Dedifferentiated amniotic fluid mesenchymal stem cell (primary cell): ENCODE measurements at regions not wholly inside any gene's neighbourhood (a gene's known extent, or its start where the extent isn't known, plus 50 kb on each side); places are given as distances from the start of the nearest gene placed in this dataset.

Experiments
- DNase-seq: peaks from one replicate; pipeline ENCODE4 v3.0.0-alpha.2; 2016; ENCODE audit errors: extremely low spot score

GRCh38 chr21:18191139-18191538 is 53.5 kb upstream of the CHODL start:
- no peak for DNase-seq

DNA sequence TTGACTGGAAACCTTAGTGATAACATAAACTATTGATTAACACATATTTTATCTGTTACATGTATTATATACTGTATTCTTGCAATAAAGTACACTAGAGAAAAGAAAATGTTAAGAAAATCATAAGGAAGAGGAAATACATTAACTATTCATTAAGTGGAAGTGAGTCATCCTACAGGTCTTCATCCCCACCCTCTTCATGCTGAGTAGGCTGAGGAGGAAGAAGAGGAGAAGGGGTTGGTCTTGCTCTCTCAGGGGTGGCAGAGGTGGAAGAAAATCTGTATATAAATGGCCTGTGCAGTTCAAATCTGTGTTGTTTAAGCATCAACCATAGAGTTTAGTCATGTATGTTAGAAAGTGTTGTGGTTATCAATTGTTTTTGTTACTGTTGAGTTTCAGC is 66.1 kb upstream of the CHODL start:
- no peak for DNase-seq

DNA sequence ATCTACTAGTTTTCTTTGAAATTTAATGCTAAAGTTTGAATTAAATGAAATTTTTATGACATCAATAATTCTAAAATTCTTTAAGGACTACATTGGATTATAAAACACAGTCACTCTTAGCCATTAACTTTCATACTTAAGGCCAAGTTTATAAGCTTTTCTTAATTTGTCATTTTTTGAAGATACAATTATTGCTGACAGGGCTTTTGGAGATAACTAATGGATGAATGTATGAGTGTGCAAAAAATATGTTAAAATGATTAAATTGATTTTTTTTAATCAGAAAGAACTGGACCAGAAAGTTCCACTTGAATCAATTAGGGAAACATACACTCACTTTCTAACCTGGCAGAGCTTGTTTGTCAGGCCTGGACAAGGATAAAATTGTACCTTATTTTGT is 70.3 kb upstream of the CHODL start:
- no peak for DNase-seq

DNA sequence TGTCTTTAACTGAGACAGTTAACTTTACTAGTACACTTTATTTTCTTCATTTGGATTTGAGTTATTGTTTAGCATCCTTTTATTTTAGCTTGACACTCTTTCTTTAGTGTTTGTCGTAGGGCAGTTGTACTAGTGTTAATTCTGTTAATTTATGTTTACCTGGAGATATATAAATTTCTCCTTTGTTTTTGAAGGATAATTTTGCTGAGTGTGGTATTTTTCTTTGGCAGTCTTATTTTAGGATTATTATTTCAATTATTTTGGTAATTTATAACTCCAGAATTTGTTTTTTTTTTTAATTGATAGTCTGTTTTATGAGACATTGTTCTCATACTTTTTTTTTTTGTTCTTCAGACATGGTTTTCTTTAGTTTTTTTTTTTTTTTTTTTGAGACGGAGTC is 73.8 kb upstream of the CHODL start:
- DNase-seq, result no peak

- no peak for DNase-seq
Measured at GRCh38 chr21:18170221-18170620, 74.4 kb upstream of the CHODL start.

GRCh38 chr21:18168108-18168507 is 76.5 kb upstream of the CHODL start:
- no peak for DNase-seq

DNA sequence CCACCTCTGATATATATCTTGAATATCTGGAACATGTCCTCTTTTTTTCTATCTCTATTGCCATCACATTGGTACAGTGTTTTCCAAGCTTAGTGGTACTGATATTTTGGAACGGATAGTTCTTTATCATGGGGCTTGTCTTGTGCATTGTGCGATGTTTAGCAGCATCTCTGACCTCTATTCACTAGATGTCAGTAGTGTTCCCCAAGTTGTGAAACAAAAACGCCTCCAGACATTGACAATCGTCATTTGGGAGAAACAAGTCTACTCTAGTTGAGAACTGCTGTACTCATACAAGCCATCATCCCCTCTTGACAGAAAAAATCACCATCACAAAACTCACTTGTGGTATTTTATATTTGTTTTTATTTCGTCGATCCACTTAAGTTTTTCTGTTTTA is 79.7 kb upstream of the CHODL start:
- no peak for DNase-seq

- no peak for DNase-seq
Measured at GRCh38 chr21:18164483-18164882, 80.2 kb upstream of the CHODL start.

GRCh38 chr21:18163956-18164355 is 80.7 kb upstream of the CHODL start:
- DNase-seq, result no peak

DNA sequence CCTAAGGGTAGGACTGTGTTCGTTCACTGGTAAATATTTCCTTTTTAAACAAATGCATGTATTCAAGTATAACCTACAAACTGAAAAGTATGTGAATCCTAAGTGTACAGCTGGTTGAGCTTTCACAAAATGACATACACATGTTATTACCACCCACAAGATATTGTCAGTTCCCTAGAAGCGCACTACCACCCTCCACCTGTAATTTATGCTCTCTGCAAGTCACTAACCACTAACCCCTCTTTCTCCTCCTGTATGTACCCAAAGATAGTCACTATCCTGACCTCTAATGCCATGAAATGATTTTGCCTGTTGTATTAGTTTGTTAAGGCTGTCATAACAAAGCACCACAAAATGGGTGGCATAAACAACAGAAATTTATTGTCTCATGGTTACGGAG is 82.8 kb upstream of the CHODL start:
- DNase-seq, result no peak

GRCh38 chr21:18157406-18157805 is 87.2 kb upstream of the CHODL start:
- no peak for DNase-seq

- DNase-seq, result no peak
Measured at GRCh38 chr21:18155508-18156193, 89.0 kb upstream of the CHODL start.

DNA sequence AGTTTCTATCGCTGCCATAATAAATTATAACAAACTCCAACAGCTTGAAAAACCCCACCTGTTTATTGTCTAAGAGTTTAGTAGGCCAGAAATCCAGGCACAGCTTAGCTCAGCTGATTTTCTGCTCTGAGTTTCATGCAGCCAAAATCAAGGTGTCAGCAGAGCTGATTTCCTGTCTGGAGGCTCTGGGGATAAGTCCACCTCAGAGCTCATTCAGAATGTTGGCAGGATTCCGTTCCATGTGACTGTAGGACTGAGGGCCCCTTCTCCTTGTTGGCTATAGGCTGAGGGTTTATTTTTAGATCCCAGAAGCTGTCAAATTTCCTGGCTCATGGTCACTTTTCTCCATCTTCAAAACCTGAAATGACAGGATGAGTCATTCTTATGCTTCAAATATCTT is 91.6 kb upstream of the CHODL start:
- no peak for DNase-seq

DNA sequence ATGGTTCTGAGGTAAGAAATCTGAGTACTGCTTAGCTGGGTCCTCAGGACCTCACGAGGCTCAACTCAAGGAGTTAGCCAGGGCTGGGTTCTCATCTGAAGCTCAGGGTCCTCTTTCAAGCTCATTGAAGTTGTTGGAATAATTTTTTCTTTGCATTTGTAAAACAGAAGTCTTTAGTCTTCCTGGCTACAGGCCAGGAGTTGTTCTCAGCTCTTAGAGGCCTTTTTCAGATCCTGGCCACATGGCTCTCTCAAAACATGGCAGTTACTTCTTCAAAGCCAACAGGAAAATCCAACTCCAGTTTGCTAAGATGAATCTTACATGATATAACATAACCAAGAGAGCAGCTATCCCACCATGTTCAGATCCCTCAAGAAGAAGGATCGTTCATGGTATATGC is 92.3 kb upstream of the CHODL start:
- no peak for DNase-seq

DNA sequence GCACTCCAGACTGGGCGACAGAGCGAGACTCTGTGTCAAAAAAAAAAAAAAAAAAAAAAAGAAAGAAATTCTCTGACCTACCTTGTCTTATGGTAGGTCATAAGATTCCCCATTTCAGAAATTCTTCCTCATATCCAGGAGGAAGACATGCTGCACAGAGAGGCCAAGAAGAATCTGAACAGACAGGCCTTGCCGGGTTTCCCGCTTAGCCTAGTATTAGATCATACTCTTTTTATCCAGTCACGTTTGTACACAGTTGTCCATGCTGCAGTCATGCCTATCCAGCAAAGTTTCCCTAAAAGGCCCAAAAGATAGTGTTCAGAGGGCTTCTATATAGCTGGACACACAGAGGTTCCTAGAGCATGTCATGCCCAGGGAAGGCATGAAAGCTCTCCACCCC is 93.6 kb upstream of the CHODL start:
- DNase-seq, result no peak

DNA sequence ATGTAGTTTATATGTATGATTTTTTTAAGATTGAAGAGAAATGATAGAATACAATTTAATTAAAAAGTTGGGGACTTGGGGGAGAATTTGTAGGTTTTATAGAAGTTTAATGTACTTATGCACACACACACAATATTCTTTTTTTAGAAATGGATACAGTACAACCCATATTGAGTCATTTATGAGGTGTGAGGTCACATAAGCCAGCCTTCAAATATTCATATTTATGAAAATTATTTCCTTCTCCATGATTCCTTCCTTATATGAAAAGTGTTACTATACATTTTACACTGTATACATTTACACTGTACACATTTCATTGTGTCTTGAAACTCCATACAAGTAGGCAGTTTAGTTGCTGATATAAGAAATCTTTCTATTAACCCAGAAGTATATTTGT is 96.2 kb upstream of the CHODL start:
- no peak for DNase-seq

DNA sequence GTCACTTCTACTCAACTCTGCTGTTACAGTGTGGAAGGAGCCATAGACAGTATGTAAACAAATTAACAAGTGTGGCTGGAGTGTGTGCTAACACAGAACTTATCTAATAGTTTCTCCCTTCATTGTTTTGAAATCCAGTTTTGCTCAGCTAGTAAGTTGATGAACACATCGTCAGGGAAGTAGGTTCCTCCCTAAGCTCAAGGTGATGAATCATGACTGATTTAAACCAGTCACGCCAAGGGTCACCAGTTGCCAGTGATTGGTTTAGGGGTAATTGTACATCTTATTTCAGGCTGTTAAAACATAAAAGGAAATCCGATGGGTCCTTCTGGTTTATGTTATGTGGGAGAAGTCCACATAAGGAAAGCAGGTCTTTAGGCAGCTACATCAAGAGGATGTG is 97.0 kb upstream of the CHODL start:
- no peak for DNase-seq

GRCh38 chr21:18146820-18147219 is 97.8 kb upstream of the CHODL start:
- no peak for DNase-seq

DNA sequence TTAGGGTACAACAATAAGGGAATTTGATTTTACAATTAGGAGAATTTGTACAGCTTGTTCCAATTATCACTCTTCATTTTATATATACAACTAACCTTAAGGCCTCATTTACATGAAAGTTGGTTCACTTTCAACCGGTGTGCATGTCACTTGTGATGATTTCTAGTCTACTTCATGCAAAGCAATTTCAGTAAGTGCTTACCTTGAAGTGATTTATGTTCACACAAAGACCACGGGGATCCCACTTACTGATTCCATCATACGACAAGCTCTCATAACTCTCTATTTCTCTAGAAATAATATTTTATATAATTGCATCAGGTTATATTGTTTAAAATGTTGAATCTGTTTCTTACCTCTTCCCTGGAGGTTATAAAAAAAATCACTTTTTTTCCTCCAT is 100.3 kb upstream of the CHODL start:
- DNase-seq, result no peak

DNA sequence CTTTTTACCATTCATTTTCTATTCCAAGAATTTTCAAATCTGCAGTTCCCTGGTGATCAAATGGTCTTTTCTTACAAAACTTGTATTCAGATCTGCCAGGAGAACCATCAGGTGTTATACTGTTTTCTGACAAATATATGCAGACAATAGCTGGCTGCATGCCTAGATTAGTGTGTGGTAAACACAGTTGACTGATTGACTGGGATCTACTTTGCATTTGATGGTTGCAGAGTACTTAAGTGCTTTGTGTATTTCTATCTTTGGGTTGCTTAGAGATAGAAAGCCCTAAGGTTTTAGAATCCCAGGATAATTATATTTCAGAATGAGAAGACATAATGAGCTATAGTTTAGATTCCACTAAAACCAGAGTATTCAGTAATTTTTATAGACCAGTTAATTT is 102.0 kb upstream of the CHODL start:
- no peak for DNase-seq

GRCh38 chr21:18138507-18138906 is 106.1 kb upstream of the CHODL start:
- DNase-seq, result no peak

GRCh38 chr21:18129526-18129925 is 115.1 kb upstream of the CHODL start:
- DNase-seq, result no peak

DNA sequence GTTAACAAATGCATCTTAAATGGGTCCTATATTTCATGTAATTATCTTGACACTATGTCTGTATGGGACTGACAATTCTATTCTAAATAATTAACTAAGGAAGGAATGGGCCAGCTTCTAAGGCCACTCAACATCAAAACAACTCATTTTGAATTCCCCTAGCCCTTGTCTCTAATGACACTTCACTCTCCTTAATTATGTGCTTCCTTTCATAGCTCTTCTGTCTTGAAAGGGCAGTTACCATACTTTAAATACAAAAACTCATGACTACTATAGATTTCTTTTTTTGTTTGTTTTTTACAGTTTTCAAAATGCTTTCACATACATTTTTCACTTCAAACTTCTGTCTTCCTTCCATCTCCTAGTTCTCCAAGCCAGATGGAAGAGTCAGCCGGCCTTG is 126.1 kb upstream of the CHODL start:
- no peak for DNase-seq

DNA sequence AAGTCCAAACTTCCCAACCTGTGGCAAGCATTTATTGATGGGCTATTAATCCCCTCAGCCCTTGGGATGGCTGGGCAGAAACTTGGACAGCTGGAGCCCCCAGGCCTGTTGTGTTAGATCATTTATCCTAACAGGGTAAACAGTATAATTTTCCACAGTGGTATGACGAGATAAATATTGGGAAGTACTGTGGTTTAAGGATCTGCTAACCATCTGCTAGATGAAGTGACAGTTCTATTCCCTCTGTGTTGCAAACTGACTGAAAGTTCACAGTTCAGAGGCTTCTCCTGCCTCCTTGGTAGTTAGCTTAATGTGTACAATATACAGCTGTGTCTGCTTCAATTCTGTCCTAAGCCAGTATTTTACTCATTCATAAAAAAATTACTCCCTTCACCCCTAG is 127.5 kb upstream of the CHODL start:
- DNase-seq, result no peak

DNA sequence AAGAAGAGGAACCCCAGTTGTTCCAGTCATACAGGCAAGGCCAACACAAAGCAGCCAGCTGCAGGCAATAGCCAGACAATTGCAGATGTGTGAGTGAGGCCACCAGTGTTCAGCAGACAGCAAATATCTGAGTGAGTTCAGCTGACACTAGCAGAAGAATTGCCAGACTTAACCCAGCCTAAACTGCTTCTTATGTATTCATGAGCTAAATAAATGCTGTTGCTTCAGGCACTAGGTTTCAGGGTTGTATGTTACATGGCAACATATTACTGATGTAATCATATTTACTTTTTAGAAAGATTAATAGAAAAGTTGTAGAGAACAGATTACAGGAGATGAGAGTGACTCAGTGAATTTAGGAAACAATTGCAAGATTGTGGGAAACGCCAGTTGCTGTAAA is 129.8 kb upstream of the CHODL start:
- no peak for DNase-seq
